ENCODE measurements at regions not wholly inside any gene's neighbourhood (a gene's known extent, or its start where the extent isn't known, plus 50 kb on each side); places are given as distances from the start of the nearest gene placed in this dataset.

- no peaks in the 10 kb centered on the region for H3K9me3 ChIP-seq (ENCODE audit: low read depth, low read length)
- no peak for TF ChIP-seq CTCF (IDR thresholded peaks at IDR 0.05; ENCODE audit: extremely low read depth, low read depth, low read length)
Measured at GRCh38 chr1:63155437-63155836, 166.9 kb upstream of the FOXD3 start.

DNA sequence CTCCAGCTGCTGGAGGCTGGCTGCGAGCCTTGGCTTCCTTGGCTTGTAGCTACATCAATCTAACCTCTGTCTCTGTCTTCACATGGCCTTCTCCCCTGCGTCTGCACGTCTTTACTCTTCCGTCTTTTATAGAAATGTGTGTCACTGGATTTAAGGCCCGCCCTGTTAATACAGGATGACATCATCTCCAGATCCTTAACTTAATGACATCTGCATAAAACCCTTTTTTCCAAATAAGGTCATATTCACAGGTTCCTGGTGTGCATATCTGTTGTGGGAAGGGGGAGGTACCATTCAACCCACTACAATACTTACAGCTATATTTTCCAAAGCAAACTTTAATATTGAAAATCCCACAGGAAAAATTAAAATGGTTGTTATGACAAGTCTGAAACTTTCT is 165.3 kb upstream of the FOXD3 start:
- Histone ChIP-seq H4K20me1 (ENCODE audit: insufficient read depth, low read length) (no peaks in the 10 kb centered on the region), H2AFZ (ENCODE audit: low read length) (no peak overlapping the region), H3K36me3 (ENCODE audit: insufficient read depth, low read length) (no peaks in the 10 kb centered on the region), H3K9me3 (ENCODE audit: low read depth, low read length) (no peaks in the 10 kb centered on the region), H3K79me2 (ENCODE audit: insufficient read depth, low read length) (no peaks in the 10 kb centered on the region), H3K4me2 (ENCODE audit: insufficient read depth, low read length) (no peak overlapping the region), H3K4me3 (ENCODE audit: insufficient read depth, low read length) (no peak overlapping the region), H3K27ac (ENCODE audit: low read depth, low read length) (no peak overlapping the region), H3K4me1 (ENCODE audit: insufficient read depth, low read length) (no peaks in the 10 kb centered on the region), H3K27me3 (ENCODE audit: insufficient read depth, low read length) (no peaks in the 10 kb centered on the region)
- no peak for DNase-seq (ENCODE audit: insufficient read length, low spot score, missing footprints)
- TF ChIP-seq CTCF (IDR thresholded peaks at IDR 0.05; ENCODE audit: extremely low read depth, low read depth, low read length), result no peak

More at GRCh38 chr1:63155437-63155836, 166.9 kb upstream of the FOXD3 start:
- Histone ChIP-seq H3K36me3 (ENCODE audit: insufficient read depth, low read length) (no peaks in the 10 kb centered on the region), H3K79me2 (ENCODE audit: insufficient read depth, low read length) (no peaks in the 10 kb centered on the region), H3K4me2 (ENCODE audit: insufficient read depth, low read length) (no peak overlapping the region), H3K4me1 (ENCODE audit: insufficient read depth, low read length) (no peaks in the 10 kb centered on the region), H3K27me3 (ENCODE audit: insufficient read depth, low read length) (no peaks in the 10 kb centered on the region), H2AFZ (ENCODE audit: low read length) (no peak overlapping the region), H3K27ac (ENCODE audit: low read depth, low read length) (no peak overlapping the region), H3K4me3 (ENCODE audit: insufficient read depth, low read length) (no peak overlapping the region), H4K20me1 (ENCODE audit: insufficient read depth, low read length) (no peaks in the 10 kb centered on the region)
- no peak for DNase-seq (ENCODE audit: insufficient read length, low spot score, missing footprints)

- Histone ChIP-seq H3K27me3 (ENCODE audit: insufficient read depth, low read length) (no peaks in the 10 kb centered on the region), H3K79me2 (ENCODE audit: insufficient read depth, low read length) (no peaks in the 10 kb centered on the region), H3K36me3 (ENCODE audit: insufficient read depth, low read length) (no peaks in the 10 kb centered on the region), H2AFZ (ENCODE audit: low read length) (no peak overlapping the region), H3K4me2 (ENCODE audit: insufficient read depth, low read length) (no peak overlapping the region), H3K4me1 (ENCODE audit: insufficient read depth, low read length) (no peaks in the 10 kb centered on the region), H3K9me3 (ENCODE audit: low read depth, low read length) (no peaks in the 10 kb centered on the region), H3K4me3 (ENCODE audit: insufficient read depth, low read length) (no peak overlapping the region), H4K20me1 (ENCODE audit: insufficient read depth, low read length) (no peaks in the 10 kb centered on the region), H3K27ac (ENCODE audit: low read depth, low read length) (no peak overlapping the region)
- no peak for TF ChIP-seq CTCF (IDR thresholded peaks at IDR 0.05; ENCODE audit: extremely low read depth, low read depth, low read length)
- no peak for DNase-seq (ENCODE audit: insufficient read length, low spot score, missing footprints)
Measured at GRCh38 chr1:63169057-63169456, 153.3 kb upstream of the FOXD3 start.

GRCh38 chr1:63173161-63173560 is 149.2 kb upstream of the FOXD3 start:
- no peak overlapping the region for H3K4me3 ChIP-seq (ENCODE audit: insufficient read depth, low read length)
- no peaks in the 10 kb centered on the region for H3K4me1 ChIP-seq (ENCODE audit: insufficient read depth, low read length)
- H3K27me3 ChIP-seq (ENCODE audit: insufficient read depth, low read length), result no peaks in the 10 kb centered on the region
- H2AFZ ChIP-seq (ENCODE audit: low read length), result no peak overlapping the region
- no peak overlapping the region for H3K27ac ChIP-seq (ENCODE audit: low read depth, low read length)
- H3K9me3 ChIP-seq (ENCODE audit: low read depth, low read length), result no peaks in the 10 kb centered on the region
- H3K79me2 ChIP-seq (ENCODE audit: insufficient read depth, low read length), result no peaks in the 10 kb centered on the region
- DNase-seq (ENCODE audit: insufficient read length, low spot score, missing footprints), result no peak
- no peak for TF ChIP-seq CTCF (IDR thresholded peaks at IDR 0.05; ENCODE audit: extremely low read depth, low read depth, low read length)
- H3K36me3 ChIP-seq (ENCODE audit: insufficient read depth, low read length), result no peaks in the 10 kb centered on the region
- no peaks in the 10 kb centered on the region for H4K20me1 ChIP-seq (ENCODE audit: insufficient read depth, low read length)
- no peak overlapping the region for H3K4me2 ChIP-seq (ENCODE audit: insufficient read depth, low read length)

Measured in osteoblast (primary cell).